Lower leg skin (tissue), 3 donors: ENCODE measurements at regions not wholly inside any gene's neighbourhood (a gene's known extent, or its start where the extent isn't known, plus 50 kb on each side); places are given as distances from the start of the nearest gene placed in this dataset.

ENCODE experiments used
- POLR2A ChIP-seq, 2 donors: fragments of 450-650 bp; IDR thresholded peaks; one replicate each; pipeline ENCODE4 v1.6.1; 2016 to 2017; ENCODE audit warnings: antibody characterized with exemption in 2 of 2, mild to moderate bottlenecking in 1 of 2, moderate library complexity in 1 of 2
- TF ChIP-seq, protein P1 (sequence below), 3 donors: fragments of 450-650 bp; IDR thresholded peaks; one replicate each; pipeline ENCODE4 v1.5.1; 2016; ENCODE audit warnings: antibody characterized with exemption in 3 of 3, mild to moderate bottlenecking in 3 of 3, moderate library complexity in 2 of 3

DNA sequence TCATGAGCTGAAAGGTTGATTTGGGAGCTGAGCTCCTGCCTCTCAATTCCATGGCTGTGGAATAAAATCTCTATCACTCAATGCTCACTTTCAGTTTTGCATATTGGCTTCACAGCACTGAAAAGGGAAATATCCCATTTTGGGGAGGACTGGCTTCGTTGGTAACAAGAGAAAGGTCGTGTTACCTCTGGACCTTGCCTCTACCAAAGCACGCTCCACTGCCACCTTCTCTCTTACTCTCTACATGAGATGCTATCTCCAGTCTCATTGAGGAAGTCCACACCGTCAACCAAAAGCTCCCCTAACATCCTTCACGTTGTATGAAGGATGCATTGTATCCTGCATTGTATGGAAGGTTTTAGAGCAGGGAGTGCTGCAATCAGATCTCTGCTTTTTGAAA lies 195.0 kb upstream of the LDB2 start:
- TF ChIP-seq, protein P1, sequence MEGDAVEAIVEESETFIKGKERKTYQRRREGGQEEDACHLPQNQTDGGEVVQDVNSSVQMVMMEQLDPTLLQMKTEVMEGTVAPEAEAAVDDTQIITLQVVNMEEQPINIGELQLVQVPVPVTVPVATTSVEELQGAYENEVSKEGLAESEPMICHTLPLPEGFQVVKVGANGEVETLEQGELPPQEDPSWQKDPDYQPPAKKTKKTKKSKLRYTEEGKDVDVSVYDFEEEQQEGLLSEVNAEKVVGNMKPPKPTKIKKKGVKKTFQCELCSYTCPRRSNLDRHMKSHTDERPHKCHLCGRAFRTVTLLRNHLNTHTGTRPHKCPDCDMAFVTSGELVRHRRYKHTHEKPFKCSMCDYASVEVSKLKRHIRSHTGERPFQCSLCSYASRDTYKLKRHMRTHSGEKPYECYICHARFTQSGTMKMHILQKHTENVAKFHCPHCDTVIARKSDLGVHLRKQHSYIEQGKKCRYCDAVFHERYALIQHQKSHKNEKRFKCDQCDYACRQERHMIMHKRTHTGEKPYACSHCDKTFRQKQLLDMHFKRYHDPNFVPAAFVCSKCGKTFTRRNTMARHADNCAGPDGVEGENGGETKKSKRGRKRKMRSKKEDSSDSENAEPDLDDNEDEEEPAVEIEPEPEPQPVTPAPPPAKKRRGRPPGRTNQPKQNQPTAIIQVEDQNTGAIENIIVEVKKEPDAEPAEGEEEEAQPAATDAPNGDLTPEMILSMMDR (IDR thresholded peaks at IDR 0.05): no peak
- TF ChIP-seq POLR2A (IDR thresholded peaks at IDR 0.05): no peak
